GM19035 (cell line): ENCODE measurements at regions not wholly inside any gene's neighbourhood (a gene's known extent, or its start where the extent isn't known, plus 50 kb on each side); places are given as distances from the start of the nearest gene placed in this dataset.
"Not testable (repeated sequence)": the region's sequence is repeated elsewhere in the genome, so short reads cannot be mapped to it uniquely, and the experiment has no call there.

Experiments
- ATAC-seq: cut with Tn5 transposase; IDR thresholded peaks from one replicate; pipeline ENCODE4 v1.9.1; 2021; ENCODE audit not compliant: unreplicated experiment

GRCh38 chr1:213702703-213703102 is 285.1 kb upstream of the PROX1 start:
- ATAC-seq: no peak

DNA sequence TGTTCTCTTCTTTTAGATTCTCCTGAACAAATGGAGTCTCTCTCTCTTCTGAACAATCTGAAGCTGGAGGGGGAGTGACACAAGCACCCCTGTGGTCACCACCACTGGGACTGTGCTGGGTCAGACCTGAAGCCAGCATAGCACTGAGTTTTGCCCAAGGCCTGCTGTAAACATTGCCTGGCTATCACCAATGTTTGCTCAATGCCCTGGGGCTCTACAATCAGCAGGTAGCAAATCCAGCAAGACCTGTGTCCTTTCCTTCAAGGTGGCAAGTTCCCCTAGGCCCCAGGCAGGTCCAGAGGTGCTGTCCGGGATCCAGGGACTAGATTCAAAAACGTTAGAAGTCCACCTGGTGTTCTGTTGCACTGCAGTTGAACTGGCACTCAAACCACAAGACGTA is 282.8 kb upstream of the PROX1 start:
- ATAC-seq: no peak

GRCh38 chr1:213711833-213712490 is 275.8 kb upstream of the PROX1 start:
- not testable (repeated sequence) for ATAC-seq

DNA sequence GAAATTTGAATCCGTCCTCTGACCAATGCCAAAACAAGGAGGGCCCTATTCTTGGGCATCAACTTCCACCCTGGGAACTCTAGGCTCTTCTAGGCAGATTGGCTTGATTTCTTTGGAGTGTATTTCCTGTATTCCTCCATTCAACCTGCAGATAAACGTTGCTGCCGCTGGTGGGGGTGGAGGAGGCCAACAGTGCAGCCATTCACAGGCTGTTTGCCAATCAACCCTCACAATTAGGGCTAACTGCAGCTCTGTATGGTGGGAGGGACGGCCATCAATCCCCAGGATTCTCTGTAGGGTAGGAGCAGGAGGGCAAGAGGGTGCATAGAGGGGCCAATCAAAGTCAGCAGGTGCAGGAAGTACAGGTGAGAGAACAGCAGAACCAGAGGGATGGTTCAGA is 273.1 kb upstream of the PROX1 start:
- ATAC-seq: no peak

GRCh38 chr1:213715182-213715581 is 272.6 kb upstream of the PROX1 start:
- ATAC-seq: no peak

GRCh38 chr1:213719462-213719861 is 268.3 kb upstream of the PROX1 start:
- ATAC-seq: no peak

DNA sequence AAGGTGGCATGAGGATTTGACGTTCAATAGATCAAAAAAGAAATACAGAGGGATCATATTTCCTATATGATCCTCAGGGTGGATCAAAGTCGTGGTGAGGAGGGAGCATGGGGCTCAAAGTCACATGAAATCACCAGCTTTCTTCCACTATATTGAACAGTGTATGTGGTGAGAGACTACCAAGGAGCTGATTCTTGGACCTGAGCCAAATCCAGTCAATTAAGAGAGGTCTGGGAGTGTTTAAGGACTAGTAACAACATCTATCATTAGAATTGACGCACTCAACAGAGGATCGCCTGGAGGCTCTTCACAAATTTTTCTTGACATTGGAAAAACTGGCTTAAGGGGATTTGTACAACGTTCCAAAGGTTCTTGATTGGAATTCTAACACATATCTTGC is 267.7 kb upstream of the PROX1 start:
- no peak for ATAC-seq

GRCh38 chr1:213723187-213723586 is 264.6 kb upstream of the PROX1 start:
- no peak for ATAC-seq

GRCh38 chr1:213724640-213725536 is 262.9 kb upstream of the PROX1 start:
- no peak for ATAC-seq

DNA sequence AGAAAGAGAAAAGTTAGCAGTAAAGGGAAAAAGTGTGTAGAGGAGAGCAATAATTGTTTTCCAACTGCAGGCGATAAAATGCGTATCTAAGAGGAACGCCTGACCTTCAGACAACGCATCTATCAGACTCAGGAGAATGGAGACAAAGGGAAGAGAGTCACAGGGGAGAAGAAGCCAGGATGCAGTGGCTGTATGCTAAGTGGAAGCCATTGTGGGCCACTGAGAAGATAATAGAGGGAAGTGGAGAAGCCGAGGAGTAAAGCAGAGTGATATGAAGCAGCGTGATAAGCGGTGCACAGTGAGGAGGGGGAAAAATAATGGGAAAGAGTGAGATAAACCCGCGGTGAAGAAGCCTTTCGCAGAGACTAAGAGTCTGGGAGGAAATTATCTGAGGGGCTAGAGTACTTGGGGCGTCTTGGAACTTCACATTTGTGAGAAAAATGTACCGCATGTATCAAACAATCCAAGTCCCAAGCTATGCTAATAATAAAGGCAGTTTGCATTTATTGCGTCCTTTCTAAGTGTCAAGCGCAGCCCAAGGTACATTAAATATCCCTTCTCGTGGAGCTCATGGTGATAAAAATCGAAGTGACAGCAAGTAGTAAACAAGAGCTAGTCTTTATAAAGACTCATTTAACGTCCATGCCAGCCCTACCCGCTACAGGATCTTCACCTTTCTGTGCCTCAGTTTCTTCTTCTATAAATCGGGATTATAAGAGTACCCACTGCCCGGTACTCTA is 259.8 kb upstream of the PROX1 start:
- no peak for ATAC-seq

DNA sequence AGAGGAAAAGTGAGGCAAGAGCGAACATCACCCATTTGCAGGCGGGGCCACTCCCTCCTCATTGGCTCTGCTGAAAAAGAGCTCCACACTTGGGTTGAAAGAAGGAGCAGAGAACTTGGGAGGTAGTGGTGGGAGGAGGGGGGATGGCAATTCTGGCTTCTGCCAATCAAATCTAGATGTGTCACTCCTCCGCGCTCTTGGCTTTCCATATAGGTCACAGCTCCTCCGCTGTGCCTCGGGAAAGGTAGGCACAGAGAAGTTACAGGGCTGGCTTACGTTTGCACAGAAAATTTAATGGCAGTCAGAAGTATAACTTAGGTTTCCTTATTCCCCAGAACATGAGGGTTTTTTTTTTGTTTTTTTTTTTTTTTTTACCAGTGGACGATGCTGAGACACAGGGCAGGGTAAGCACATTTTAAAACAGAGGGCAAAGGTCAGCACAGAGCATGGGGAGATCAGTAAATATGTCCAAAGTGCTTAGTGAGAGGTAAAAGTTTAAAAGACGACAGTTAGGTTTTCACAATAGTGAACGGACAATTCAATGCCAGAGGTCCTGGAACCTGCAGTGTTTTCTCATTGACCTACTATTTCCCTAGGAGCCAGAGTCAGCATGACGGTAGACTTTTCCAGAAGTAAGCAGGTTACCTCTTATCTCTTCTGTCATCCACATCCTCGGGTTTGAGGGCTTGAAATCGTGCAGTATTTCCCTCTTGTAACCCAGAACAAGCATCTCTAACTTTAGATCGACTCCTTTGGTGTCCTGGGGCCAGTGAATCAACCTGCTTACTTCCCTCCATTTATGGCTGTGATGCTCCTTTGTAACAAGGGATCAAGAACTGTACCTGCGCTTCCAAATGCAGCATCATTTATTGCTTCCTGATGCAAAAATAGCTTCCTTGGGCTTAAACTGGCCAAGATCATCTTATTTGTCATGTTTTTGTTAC is 258.9 kb upstream of the PROX1 start:
- no peak for ATAC-seq

DNA sequence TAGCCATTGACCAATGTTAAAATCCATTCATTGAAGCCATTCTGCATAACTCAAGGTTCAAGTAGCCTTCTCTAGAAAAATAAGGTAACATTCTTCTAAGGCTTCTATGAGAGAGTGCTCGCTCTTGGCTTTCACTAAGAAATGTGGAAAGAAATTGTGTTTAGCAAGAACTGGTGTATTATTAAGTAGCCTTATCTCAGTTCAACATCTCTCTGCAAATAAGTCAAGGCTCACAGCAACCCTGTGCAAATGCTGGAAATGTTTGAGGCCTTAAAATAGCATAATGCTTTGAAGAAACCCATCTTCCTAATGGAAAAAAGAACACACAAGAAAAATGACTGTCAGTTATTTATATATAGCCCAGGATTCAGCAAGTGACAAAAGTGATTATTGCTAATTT is 254.1 kb upstream of the PROX1 start:
- ATAC-seq: no peak

DNA sequence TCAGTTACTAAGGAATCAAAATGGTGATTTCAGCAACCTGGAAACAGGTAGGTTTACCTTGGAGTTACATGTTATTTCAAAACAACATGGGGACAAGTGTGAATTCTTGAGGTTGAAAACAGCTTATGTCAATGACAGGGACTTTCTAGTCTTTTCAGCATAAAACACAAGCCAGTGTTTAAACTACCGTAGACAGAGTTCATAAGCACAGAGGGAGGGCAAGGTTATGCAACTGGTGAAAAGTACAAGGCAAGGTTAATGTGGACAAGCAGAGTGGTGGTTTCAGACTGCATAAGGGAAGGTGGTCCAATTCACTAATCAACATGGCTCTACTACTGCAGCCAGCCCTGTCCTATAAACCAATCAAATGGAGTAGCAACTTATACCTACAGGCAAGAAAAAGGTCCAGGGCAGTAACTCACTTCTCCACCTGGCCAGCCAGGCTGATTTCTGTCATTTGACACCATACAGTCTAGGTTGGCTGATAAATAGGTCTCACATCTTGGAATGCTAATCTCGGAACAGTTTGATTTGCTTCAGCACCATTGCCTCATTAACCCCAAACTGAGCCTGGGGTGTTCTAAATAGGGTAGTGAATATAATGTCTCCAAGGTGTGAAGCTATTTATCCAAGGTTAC is 250.3 kb upstream of the PROX1 start:
- no peak for ATAC-seq

DNA sequence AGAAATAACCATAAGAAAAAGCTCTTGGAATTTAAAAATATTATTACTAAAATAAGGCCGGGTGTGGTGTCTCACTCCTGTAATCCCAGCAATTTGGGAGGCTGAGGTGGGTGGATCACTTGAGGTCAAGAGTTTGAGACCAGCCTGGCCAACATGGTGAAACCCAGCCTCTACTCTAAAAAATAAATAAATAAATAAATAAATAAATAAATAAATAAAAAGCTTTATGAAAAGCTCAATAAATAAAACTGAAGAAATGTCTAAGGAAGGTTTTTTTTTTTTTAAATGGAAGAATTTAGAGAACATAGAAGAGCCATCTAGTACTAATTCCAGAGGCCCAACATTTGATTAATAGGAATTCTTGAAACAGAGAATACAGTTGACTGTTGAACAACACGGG is 249.1 kb upstream of the PROX1 start:
- no peak for ATAC-seq

DNA sequence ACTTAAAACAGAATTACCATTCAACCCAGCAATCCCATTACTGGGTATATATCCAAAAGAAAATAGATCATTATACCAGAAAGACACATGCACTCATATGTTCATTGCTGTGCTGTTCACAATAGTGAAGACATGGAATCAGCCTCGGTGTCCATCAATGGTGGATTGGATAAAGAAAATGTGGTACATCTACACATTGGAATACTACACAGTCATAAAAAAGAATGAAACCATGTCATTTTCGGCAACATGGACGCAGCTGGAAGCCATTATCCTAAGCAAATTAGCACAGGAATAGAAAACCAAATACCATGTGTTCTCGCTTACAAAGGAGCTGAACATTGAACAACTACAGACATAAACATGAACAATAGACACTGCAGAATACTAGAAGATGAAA is 244.8 kb upstream of the PROX1 start:
- no peak for ATAC-seq

GRCh38 chr1:213744780-213745179 is 243.0 kb upstream of the PROX1 start:
- no peak for ATAC-seq

- ATAC-seq: no peak
Measured at GRCh38 chr1:213745451-213745850, 242.3 kb upstream of the PROX1 start.

- ATAC-seq: no peak
Measured at GRCh38 chr1:213749558-213749957, 238.2 kb upstream of the PROX1 start.

DNA sequence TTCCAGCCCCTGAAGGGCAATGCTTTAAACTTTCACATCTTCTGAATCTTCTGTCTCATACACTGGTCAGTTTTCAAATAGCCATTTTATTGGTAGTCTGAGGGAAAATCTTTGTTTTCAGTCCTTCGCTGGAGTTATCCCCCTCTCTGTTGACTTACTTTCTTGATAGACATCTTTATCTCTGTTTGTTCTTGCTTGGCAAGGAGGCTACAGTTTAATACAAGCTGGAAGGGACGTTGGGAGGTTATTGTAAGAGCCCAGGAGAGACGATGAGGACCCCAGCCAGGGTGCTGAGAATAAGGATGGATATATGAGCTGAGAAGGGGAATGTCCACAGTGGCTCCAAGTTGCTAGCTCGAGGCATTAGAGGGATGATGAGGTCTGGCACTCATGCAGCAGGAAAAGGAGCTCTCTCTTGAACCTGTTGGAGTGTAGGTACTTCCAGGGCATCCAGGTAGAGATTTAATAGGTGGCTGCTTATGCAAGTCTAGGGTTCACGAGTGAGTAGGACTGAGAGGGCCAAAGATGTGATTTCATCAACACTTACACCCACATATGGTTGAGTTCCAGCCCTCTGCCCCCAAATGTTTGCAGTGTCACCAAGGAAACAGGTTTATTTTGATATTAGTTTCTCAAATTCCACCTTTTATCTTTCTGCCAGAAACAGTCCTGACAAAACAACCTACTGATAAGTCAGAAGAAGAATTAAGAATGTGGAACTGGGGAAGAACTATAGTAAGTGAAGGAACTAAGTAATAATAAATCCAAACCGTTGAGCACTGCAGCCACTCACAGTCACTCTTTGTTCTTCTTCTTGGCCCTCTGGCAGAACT is 237.3 kb upstream of the PROX1 start:
- no peak for ATAC-seq
